Thyroid gland (tissue), 4 donors: ENCODE measurements at regions not wholly inside any gene's neighbourhood (a gene's known extent, or its start where the extent isn't known, plus 50 kb on each side); places are given as distances from the start of the nearest gene placed in this dataset.
"Not testable (repeated sequence)": the region's sequence is repeated elsewhere in the genome, so short reads cannot be mapped to it uniquely, and the experiment has no call there.

ENCODE experiments used
- DNase-seq, 2 donors: peaks; one replicate each; pipeline ENCODE4 v3.0.0-alpha.2; 2019
- H3K27ac ChIP-seq, 3 donors: fragments of 200-600 bp; sonication (generic); 1 replicate in 2 of 3; 2 replicates in 1 of 3; pipeline ENCODE4 v1.5.1; 2016 to 2019; ENCODE audit warnings: mild to moderate bottlenecking in 1 of 3, moderate library complexity in 1 of 3
- H3K27me3 ChIP-seq: fragments of 200-600 bp; sonication (generic); one replicate; pipeline ENCODE4 v1.5.1; 2019
- H3K36me3 ChIP-seq, 2 donors: fragments of 200-600 bp; sonication (generic); one replicate each; pipeline ENCODE4 v1.5.1; 2016 to 2019
- H3K4me1 ChIP-seq, 2 donors: fragments of 200-600 bp; sonication (generic); one replicate each; pipeline ENCODE4 v1.5.1; 2017 to 2019
- H3K4me3 ChIP-seq, 3 donors: fragments of 200-600 bp; sonication (generic); replicated peaks in 1 of 3; 1 replicate in 2 of 3; 2 replicates in 1 of 3; pipeline ENCODE4 v1.5.1; 2016; ENCODE audit warnings: mild to moderate bottlenecking in 1 of 3
- H3K9me3 ChIP-seq: fragments of 200-600 bp; sonication (generic); one replicate; pipeline ENCODE4 v1.5.1; 2017
- POLR2A ChIP-seq, 2 donors: fragments of 450-650 bp; IDR thresholded peaks; one replicate each; pipeline ENCODE4 v1.6.1; 2017; ENCODE audit warnings: antibody characterized with exemption in 2 of 2, mild to moderate bottlenecking in 2 of 2, moderate library complexity in 1 of 2
- WGBS, 2 donors: methylation state at CpG; one replicate each; pipeline ENCODE4 v1.1.5; 2017; 5-methylcytosine and 5-hydroxymethylcytosine counted together
- intact Hi-C: fragments of 100-400 bp; cut with DNase I; formaldehyde crosslinking; loops from one replicate; pipeline ENCODE4 v1.15.1; 2023
- TF ChIP-seq, protein P1 (sequence below), 6 experiments: fragments of 200-600 bp in 3 of 6; fragments of 450-650 bp in 3 of 6; sonication (generic) in 3 of 6; IDR thresholded peaks; one replicate each; pipeline ENCODE4 v1.5.1; 2016 to 2019; ENCODE audit warnings: antibody characterized with exemption in 6 of 6, mild to moderate bottlenecking in 2 of 6, inconsistent platforms in 1 of 6, moderate library complexity in 1 of 6

DNA sequence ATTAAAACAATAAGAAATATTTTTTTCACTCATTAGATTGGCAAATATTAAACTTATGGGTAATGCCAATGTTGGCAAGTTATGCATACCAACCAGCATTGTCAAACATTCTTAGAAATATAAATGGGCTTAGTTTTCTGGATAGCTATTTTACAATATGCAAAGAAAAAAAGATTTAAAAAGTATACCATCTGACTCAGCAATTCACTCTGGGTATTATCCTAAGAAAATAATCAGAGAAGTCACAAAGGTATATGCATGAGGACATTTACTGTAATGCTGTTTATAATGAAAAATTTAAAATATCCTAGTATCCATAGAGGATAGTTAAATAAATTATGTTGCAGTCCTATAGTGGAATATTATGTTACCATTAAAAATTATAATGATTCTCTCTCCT lies 57.4 kb upstream of the PTPDC1 start:
- Histone ChIP-seq H3K4me3 (no peak overlapping the region), H3K9me3 (no peaks in the 10 kb centered on the region), H3K4me1 (peaks cover 0 to 4% of the 10 kb centered on the region in 2 donors), H3K36me3 (no peaks in the 10 kb centered on the region), H3K27ac (no peak overlapping the region), H3K27me3 (no peaks in the 10 kb centered on the region)
- no peak for DNase-seq
- intact Hi-C loops, result no loop called here
- TF ChIP-seq POLR2A (IDR thresholded peaks at IDR 0.05), result no peak
- TF ChIP-seq, protein P1, sequence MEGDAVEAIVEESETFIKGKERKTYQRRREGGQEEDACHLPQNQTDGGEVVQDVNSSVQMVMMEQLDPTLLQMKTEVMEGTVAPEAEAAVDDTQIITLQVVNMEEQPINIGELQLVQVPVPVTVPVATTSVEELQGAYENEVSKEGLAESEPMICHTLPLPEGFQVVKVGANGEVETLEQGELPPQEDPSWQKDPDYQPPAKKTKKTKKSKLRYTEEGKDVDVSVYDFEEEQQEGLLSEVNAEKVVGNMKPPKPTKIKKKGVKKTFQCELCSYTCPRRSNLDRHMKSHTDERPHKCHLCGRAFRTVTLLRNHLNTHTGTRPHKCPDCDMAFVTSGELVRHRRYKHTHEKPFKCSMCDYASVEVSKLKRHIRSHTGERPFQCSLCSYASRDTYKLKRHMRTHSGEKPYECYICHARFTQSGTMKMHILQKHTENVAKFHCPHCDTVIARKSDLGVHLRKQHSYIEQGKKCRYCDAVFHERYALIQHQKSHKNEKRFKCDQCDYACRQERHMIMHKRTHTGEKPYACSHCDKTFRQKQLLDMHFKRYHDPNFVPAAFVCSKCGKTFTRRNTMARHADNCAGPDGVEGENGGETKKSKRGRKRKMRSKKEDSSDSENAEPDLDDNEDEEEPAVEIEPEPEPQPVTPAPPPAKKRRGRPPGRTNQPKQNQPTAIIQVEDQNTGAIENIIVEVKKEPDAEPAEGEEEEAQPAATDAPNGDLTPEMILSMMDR (IDR thresholded peaks at IDR 0.05), result no peak

DNA sequence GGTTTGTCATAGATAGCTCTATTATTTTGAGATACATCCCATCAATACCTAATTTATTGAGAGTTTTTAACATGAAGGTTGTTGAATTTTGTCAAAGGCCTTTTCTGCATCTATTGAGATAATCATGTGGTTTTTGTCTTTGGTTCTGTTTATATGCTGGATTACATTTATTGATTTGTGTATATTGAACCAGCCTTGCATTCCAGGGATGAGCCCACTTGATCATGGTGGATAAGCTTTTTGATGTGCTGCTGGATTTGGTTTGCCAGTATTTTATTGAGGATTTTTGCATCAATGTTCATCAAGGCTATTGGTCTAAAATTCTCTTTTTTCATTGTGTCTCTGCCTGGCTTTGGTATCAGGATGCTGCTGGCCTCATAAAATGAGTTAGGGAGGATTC lies 61.8 kb upstream of the PTPDC1 start:
- H3K27ac ChIP-seq, H3K9me3 ChIP-seq, H3K36me3 ChIP-seq, H3K27me3 ChIP-seq, intact Hi-C loops, H3K4me1 ChIP-seq, H3K4me3 ChIP-seq, DNase-seq: not testable (repeated sequence)

- DNase-seq, H3K4me3 ChIP-seq, H3K9me3 ChIP-seq, H3K36me3 ChIP-seq, H3K4me1 ChIP-seq, H3K27me3 ChIP-seq, intact Hi-C loops, H3K27ac ChIP-seq: not testable (repeated sequence)
- 80 to 100% methylated on average over 1 of the region's 2 CpGs for WGBS, 2 donors
These were observed 63.4 kb upstream of the PTPDC1 start for GRCh38 chr9:94020836-94021235.

- intact Hi-C loops, result no loop called here
- Histone ChIP-seq H3K4me1 (peaks cover 0 to 10% of the 10 kb centered on the region in 2 donors), H3K27me3 (no peaks in the 10 kb centered on the region), H3K36me3 (no peaks in the 10 kb centered on the region), H3K4me3 (no peak overlapping the region), H3K9me3 (no peaks in the 10 kb centered on the region), H3K27ac (no peak overlapping the region)
- TF ChIP-seq POLR2A (IDR thresholded peaks at IDR 0.05), result no peak
- TF ChIP-seq, protein P1 (IDR thresholded peaks at IDR 0.05), result no peak
- no peak for DNase-seq
- 7 to 10% methylated on average over 2 of the region's 2 CpGs for WGBS, 2 donors
These were observed 63.5 kb upstream of the BARX1 start for GRCh38 chr9:94018628-94019027.

GRCh38 chr9:94017939-94018531 lies 62.9 kb upstream of the BARX1 start:
- Histone ChIP-seq H3K4me1 (peaks cover 0 to 10% of the 10 kb centered on the region in 2 donors), H3K27ac (no peak overlapping the region), H3K9me3 (no peaks in the 10 kb centered on the region), H3K4me3 (no peak overlapping the region), H3K36me3 (no peaks in the 10 kb centered on the region), H3K27me3 (no peaks in the 10 kb centered on the region)
- intact Hi-C loops, result no loop called here
- TF ChIP-seq, protein P1 (IDR thresholded peaks at IDR 0.05), result no peak
- TF ChIP-seq POLR2A (IDR thresholded peaks at IDR 0.05), result no peak
- DNase-seq, result no peak
- 17 to 27% methylated on average over 3 of the region's 3 CpGs for WGBS, 2 donors

- H3K27ac ChIP-seq, result no peak overlapping the region
- no peak for DNase-seq
- H3K9me3 ChIP-seq, result no peaks in the 10 kb centered on the region
- H3K36me3 ChIP-seq, result no peaks in the 10 kb centered on the region
- H3K27me3 ChIP-seq, result no peaks in the 10 kb centered on the region
- TF ChIP-seq, protein P1 (IDR thresholded peaks at IDR 0.05), result no peak
- TF ChIP-seq POLR2A (IDR thresholded peaks at IDR 0.05), result no peak
- 87 to 91% methylated on average over 3 of the region's 3 CpGs for WGBS, 2 donors
- H3K4me1 ChIP-seq, result peaks cover 0 to 10% of the 10 kb centered on the region in 2 donors
- H3K4me3 ChIP-seq, result no peak overlapping the region
- intact Hi-C loops, result no loop called here
These were observed 61.6 kb upstream of the BARX1 start for GRCh38 chr9:94016744-94017143.
